IPS-18a (cell line): ENCODE measurements at regions not wholly inside any gene's neighbourhood (a gene's known extent, or its start where the extent isn't known, plus 50 kb on each side); places are given as distances from the start of the nearest gene placed in this dataset.

Experiments
- H3K27ac ChIP-seq: one replicate; pipeline ENCODE4 v1.5.1; 2013; ENCODE audit warnings: low read length
- H3K27me3 ChIP-seq: one replicate; pipeline ENCODE4 v1.6.1; 2013; ENCODE audit warnings: mild to moderate bottlenecking, low read length; ENCODE audit not compliant: control insufficient read depth, insufficient read depth
- H3K36me3 ChIP-seq: one replicate; pipeline ENCODE4 v1.6.1; 2013; ENCODE audit warnings: low read depth, low read length; ENCODE audit not compliant: control insufficient read depth
- H3K4me1 ChIP-seq: one replicate; pipeline ENCODE4 v1.6.1; 2013; ENCODE audit warnings: low read depth, low read length; ENCODE audit not compliant: control insufficient read depth
- H3K4me3 ChIP-seq: one replicate; pipeline ENCODE4 v1.5.1; 2013; ENCODE audit warnings: low read length
- H3K9ac ChIP-seq: one replicate; pipeline ENCODE4 v1.6.1; 2013; ENCODE audit warnings: mild to moderate bottlenecking, low read length, moderate library complexity
- H3K9me3 ChIP-seq: one replicate; pipeline ENCODE4 v1.6.1; 2013; ENCODE audit warnings: low read depth, low read length; ENCODE audit not compliant: control insufficient read depth

GRCh38 chr2:21607572-21607971, 483.8 kb downstream of the TDRD15 start:
- Histone ChIP-seq H3K27me3 (no peaks in the 10 kb centered on the region), H3K4me1 (no peaks in the 10 kb centered on the region), H3K9ac (no peak overlapping the region), H3K36me3 (no peaks in the 10 kb centered on the region), H3K9me3 (no peaks in the 10 kb centered on the region), H3K27ac (no peak overlapping the region), H3K4me3 (no peak overlapping the region)

DNA sequence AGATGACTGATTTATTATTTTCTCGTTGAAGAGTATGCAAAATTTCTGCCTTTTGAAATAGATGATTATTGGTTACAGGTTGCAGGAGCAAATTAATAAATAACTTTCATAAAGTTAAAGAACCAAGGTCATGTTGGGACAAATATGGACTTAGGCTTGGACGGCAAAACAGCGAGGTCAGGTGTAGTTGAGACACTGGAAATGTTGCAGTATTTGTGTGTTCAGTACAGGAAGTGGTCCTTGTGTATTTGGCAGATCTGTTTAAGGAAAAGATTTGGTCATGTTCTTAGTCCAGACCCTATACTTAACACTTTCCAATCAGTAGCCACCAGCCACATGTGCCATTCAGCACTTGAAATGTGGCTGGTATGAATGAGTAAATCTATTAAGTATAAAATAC, 486.5 kb downstream of the TDRD15 start:
- Histone ChIP-seq H3K27me3 (no peaks in the 10 kb centered on the region), H3K36me3 (no peaks in the 10 kb centered on the region), H3K27ac (no peak overlapping the region), H3K4me3 (no peak overlapping the region), H3K9me3 (no peaks in the 10 kb centered on the region), H3K4me1 (no peaks in the 10 kb centered on the region), H3K9ac (no peak overlapping the region)

DNA sequence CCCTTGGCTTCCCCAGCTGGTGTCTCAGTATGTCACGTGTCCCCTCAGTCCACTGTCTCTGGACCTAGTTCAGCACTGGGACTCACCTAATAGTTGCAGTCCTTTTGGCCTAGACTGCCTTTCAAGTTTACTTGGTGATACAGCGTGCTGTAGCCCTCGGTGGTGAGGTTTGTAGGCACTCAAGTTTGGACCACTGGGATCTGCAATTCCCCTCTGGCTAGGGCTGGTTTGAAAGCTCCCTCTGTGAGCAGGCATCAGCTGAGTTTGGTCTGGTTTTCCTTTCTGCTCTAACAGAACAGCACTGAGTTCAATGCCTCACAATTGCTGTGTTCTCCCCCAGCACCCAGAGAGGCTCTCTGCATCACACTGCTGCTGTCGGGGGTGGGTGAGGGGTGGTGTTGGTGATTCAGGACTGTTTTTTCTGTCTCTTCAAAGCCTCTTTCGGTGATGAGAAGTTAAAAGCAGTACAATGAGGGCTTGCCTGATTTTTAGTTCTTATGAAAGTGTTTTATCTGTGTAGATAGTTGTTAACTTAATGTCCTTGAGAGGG, 494.2 kb downstream of the TDRD15 start:
- no peaks in the 10 kb centered on the region for H3K27me3 ChIP-seq
- no peaks in the 10 kb centered on the region for H3K4me1 ChIP-seq
- no peaks in the 10 kb centered on the region for H3K9me3 ChIP-seq

GRCh38 chr2:21620771-21621170, 497.0 kb downstream of the TDRD15 start:
- Histone ChIP-seq H3K27me3 (no peaks in the 10 kb centered on the region), H3K4me1 (no peaks in the 10 kb centered on the region), H3K36me3 (no peaks in the 10 kb centered on the region), H3K4me3 (no peak overlapping the region), H3K9me3 (no peaks in the 10 kb centered on the region), H3K9ac (no peak overlapping the region), H3K27ac (no peak overlapping the region)

More for the DNA sequence above, 494.2 kb downstream of the TDRD15 start:
- no peak overlapping the region for H3K4me3 ChIP-seq
- H3K36me3 ChIP-seq: no peaks in the 10 kb centered on the region
- no peak overlapping the region for H3K27ac ChIP-seq
- H3K9ac ChIP-seq: no peak overlapping the region

- Histone ChIP-seq H3K27me3 (no peaks in the 10 kb centered on the region), H3K36me3 (no peaks in the 10 kb centered on the region), H3K27ac (no peak overlapping the region), H3K9ac (no peak overlapping the region), H3K4me3 (no peak overlapping the region), H3K4me1 (no peaks in the 10 kb centered on the region), H3K9me3 (no peaks in the 10 kb centered on the region)
Observed at GRCh38 chr2:21627938-21628337, 504.2 kb downstream of the TDRD15 start.

- Histone ChIP-seq H3K9ac (no peak overlapping the region), H3K27me3 (no peaks in the 10 kb centered on the region), H3K9me3 (no peaks in the 10 kb centered on the region), H3K27ac (no peak overlapping the region), H3K4me3 (no peak overlapping the region), H3K4me1 (no peaks in the 10 kb centered on the region), H3K36me3 (no peaks in the 10 kb centered on the region)
Observed at GRCh38 chr2:21633015-21633414, 509.2 kb downstream of the TDRD15 start.

DNA sequence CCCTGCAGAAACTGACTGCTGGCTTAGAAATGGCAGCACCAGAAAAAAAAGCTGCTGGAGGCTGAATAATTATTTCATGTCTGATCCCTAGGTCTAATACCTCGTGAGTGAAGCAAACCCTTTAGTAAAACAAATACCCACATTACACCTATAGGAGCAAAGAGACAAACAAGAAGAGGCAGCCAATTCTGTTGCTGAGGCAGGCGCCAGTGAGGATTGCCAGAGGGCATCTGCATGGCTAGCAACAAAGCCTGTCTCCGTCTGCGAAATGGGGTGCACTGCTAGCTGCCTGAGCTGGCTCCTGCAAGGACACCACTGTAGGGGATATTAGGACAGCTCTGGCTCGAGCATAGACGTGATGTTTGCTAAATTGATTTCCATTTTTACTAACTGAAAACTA, 509.7 kb downstream of the TDRD15 start:
- H3K4me1 ChIP-seq: no peaks in the 10 kb centered on the region
- no peak overlapping the region for H3K27ac ChIP-seq

GRCh38 chr2:21633911-21634310, 510.1 kb downstream of the TDRD15 start:
- H3K27me3 ChIP-seq: no peaks in the 10 kb centered on the region

More for the DNA sequence above, 509.7 kb downstream of the TDRD15 start:
- Histone ChIP-seq H3K9me3 (no peaks in the 10 kb centered on the region), H3K9ac (no peak overlapping the region), H3K27me3 (no peaks in the 10 kb centered on the region), H3K36me3 (no peaks in the 10 kb centered on the region), H3K4me3 (no peak overlapping the region)

GRCh38 chr2:21640046-21640445, 516.3 kb downstream of the TDRD15 start:
- Histone ChIP-seq H3K36me3 (no peaks in the 10 kb centered on the region), H3K9ac (no peak overlapping the region), H3K9me3 (no peaks in the 10 kb centered on the region), H3K27me3 (no peaks in the 10 kb centered on the region), H3K4me3 (no peak overlapping the region), H3K27ac (no peak overlapping the region), H3K4me1 (peaks cover 13% of the 10 kb centered on the region)

More at GRCh38 chr2:21633911-21634310, 510.1 kb downstream of the TDRD15 start:
- Histone ChIP-seq H3K27ac (no peak overlapping the region), H3K36me3 (no peaks in the 10 kb centered on the region), H3K9ac (no peak overlapping the region), H3K9me3 (no peaks in the 10 kb centered on the region), H3K4me1 (no peaks in the 10 kb centered on the region), H3K4me3 (no peak overlapping the region)

- Histone ChIP-seq H3K27me3 (no peaks in the 10 kb centered on the region), H3K36me3 (no peaks in the 10 kb centered on the region), H3K4me3 (no peak overlapping the region), H3K9ac (no peak overlapping the region), H3K4me1 (peaks cover 13% of the 10 kb centered on the region), H3K27ac (no peak overlapping the region), H3K9me3 (no peaks in the 10 kb centered on the region)
Observed at GRCh38 chr2:21642647-21643046, 518.9 kb downstream of the TDRD15 start.

GRCh38 chr2:21643180-21643579, 519.4 kb downstream of the TDRD15 start:
- Histone ChIP-seq H3K27me3 (no peaks in the 10 kb centered on the region), H3K4me3 (no peak overlapping the region), H3K27ac (no peak overlapping the region), H3K9ac (no peak overlapping the region), H3K36me3 (no peaks in the 10 kb centered on the region), H3K9me3 (no peaks in the 10 kb centered on the region), H3K4me1 (peaks cover 13% of the 10 kb centered on the region)

DNA sequence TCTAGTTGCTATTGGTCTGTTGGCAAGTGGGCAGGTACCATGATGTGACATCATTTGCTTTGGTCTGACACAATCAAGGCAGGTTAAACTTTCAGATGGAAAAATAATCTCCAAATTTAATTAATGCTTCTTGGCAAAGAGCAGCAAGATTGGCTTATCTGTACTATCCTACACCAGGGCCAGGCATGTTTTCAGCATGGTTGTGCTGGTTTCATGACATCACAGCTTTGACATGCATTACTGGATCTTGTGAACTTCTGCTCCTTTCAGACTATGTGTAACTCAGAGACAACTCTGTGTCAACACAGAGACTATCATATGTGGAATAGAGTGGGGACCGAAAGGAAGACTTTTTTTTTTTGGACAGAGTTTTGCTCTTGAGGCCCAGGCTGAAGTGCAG, 520.5 kb downstream of the TDRD15 start:
- Histone ChIP-seq H3K4me1 (peaks cover 13% of the 10 kb centered on the region), H3K9me3 (no peaks in the 10 kb centered on the region), H3K27ac (no peak overlapping the region), H3K9ac (no peak overlapping the region), H3K36me3 (no peaks in the 10 kb centered on the region), H3K27me3 (no peaks in the 10 kb centered on the region), H3K4me3 (no peak overlapping the region)
